GM21717 (cell line): ENCODE measurements at regions not wholly inside any gene's neighbourhood (a gene's known extent, or its start where the extent isn't known, plus 50 kb on each side); places are given as distances from the start of the nearest gene placed in this dataset.

ENCODE experiments used
- ATAC-seq: cut with Tn5 transposase; IDR thresholded peaks from one replicate; pipeline ENCODE4 v1.9.1; 2021; ENCODE audit warnings: mild to moderate bottlenecking, moderate library complexity; ENCODE audit not compliant: unreplicated experiment

- no peak for ATAC-seq
Observed at GRCh38 chr20:23207826-23208540, 121.9 kb upstream of the CD93 start.

GRCh38 chr20:23206995-23207394 lies 120.9 kb upstream of the CD93 start:
- no peak for ATAC-seq

GRCh38 chr20:23206061-23206460 lies 119.9 kb upstream of the CD93 start:
- no peak for ATAC-seq

GRCh38 chr20:23205611-23206041 lies 119.5 kb upstream of the CD93 start:
- no peak for ATAC-seq

- ATAC-seq = no peak
Observed at GRCh38 chr20:23205211-23205610, 119.1 kb upstream of the CD93 start.

- ATAC-seq = no peak
Observed at GRCh38 chr20:23203951-23204730, 118.0 kb upstream of the CD93 start.

- no peak for ATAC-seq
Observed at GRCh38 chr20:23203310-23203709, 117.2 kb upstream of the CD93 start.

- ATAC-seq = no peak
Observed at GRCh38 chr20:23201658-23202057, 115.5 kb upstream of the CD93 start.

GRCh38 chr20:23200914-23201313 lies 114.8 kb upstream of the CD93 start:
- ATAC-seq = no peak

- ATAC-seq = no peak
Observed at GRCh38 chr20:23200413-23200812, 114.3 kb upstream of the CD93 start.

- ATAC-seq = no peak
Observed at GRCh38 chr20:23199356-23199755, 113.2 kb upstream of the CD93 start.

GRCh38 chr20:23198815-23199214 lies 112.7 kb upstream of the CD93 start:
- ATAC-seq = no peak

GRCh38 chr20:23197836-23198235 lies 111.7 kb upstream of the CD93 start:
- no peak for ATAC-seq

- no peak for ATAC-seq
Observed at GRCh38 chr20:23195636-23196035, 109.5 kb upstream of the CD93 start.

GRCh38 chr20:23193801-23194384 lies 107.8 kb upstream of the CD93 start:
- ATAC-seq = no peak

GRCh38 chr20:23192469-23192868 lies 106.3 kb upstream of the CD93 start:
- ATAC-seq = no peak

- no peak for ATAC-seq
Observed at GRCh38 chr20:23190557-23190956, 104.4 kb upstream of the CD93 start.

GRCh38 chr20:23189854-23190253 lies 103.7 kb upstream of the CD93 start:
- no peak for ATAC-seq

GRCh38 chr20:23189341-23189740 lies 103.2 kb upstream of the CD93 start:
- ATAC-seq = no peak

- ATAC-seq = no peak
Observed at GRCh38 chr20:23188377-23189169, 102.4 kb upstream of the CD93 start.

GRCh38 chr20:23187751-23188150 lies 101.6 kb upstream of the CD93 start:
- no peak for ATAC-seq
